GM21423 (cell line): ENCODE measurements at regions not wholly inside any gene's neighbourhood (a gene's known extent, or its start where the extent isn't known, plus 50 kb on each side); places are given as distances from the start of the nearest gene placed in this dataset.

Experiments
- ATAC-seq: cut with Tn5 transposase; IDR thresholded peaks from one replicate; pipeline ENCODE4 v1.9.1; 2021; ENCODE audit warnings: mild to moderate bottlenecking, moderate library complexity; ENCODE audit not compliant: unreplicated experiment

DNA sequence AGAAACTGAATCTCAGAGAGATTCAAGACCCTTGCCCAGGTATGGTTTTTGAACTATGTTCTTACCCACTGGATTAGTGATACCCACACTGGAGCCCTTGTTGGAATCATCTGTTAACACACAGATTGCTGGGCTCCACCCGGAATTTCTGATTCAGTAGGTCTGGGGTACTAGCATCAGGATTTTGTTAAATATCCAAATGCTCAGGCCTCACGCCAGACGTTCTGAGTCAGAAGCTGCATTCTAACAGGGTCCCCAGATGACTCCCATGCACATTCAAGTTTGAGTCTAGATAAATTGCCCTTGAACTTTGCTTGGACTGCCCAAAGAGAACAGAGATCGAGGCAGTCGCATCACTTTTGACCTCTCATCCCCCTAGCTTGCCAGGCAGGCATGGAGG is 182.0 kb upstream of the WWC1 start:
- ATAC-seq, result no peak

DNA sequence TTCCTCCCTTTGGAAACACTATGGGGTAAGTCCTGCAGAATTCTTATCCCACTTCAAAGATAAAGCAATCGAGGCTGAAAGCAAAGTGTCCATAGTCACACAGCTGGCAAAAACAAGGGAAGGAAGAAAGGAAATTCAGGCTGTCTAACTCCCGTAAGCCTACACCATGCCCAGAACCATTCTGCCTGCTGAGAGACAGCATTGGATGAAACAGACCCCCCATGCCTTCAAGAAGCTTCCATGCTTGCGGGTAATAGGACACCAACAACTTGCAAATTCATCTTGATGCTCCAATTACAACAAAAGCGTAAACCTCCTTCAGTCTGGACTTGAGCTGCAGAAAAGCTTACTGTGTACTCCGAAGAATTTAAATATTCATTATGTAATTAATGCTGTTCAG is 181.1 kb upstream of the WWC1 start:
- ATAC-seq, result no peak

DNA sequence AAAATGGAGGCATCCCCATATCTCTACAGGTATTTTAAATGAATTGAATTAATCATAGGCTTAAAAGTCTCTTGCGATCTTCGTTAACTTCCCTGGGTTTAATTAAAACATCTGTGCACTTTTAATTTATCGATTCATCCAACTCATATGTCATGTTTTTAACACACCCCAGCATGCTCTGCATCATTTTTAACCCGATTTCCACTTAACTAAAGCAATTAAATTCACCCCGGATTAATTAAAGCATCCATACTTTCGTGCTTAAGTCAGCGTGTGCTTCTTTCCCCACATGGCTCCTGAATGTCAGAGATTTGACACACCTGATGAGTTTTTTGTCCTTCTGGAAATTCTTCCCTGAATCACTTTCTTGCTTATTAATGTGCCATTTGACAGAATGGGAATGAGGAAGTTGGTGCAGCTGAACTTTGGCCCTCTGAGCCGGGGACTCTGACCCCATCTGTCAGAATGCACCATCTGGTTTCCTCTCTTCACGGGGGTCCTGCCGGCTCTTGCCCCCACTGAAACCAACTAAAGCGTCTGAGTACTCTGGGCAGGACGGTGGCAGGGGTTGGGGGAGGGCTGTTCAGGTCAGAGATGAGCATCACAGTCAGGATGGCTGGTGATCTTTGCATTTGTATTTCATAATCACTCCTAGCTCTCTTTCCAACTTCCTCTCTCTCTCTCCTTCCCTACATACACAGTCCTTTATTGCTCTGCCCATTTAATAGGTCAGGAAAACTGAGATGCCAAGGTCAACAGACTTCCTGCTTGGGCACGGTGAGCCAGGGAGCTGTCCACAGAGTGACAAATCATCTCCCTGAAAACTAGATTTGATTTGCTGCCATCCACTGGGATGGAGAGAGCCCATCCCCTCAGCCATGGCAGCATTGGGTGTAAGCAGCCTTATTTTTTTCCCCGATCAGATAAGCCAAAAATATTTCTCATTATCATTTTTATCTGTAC is 180.3 kb upstream of the WWC1 start:
- ATAC-seq, result no peak

DNA sequence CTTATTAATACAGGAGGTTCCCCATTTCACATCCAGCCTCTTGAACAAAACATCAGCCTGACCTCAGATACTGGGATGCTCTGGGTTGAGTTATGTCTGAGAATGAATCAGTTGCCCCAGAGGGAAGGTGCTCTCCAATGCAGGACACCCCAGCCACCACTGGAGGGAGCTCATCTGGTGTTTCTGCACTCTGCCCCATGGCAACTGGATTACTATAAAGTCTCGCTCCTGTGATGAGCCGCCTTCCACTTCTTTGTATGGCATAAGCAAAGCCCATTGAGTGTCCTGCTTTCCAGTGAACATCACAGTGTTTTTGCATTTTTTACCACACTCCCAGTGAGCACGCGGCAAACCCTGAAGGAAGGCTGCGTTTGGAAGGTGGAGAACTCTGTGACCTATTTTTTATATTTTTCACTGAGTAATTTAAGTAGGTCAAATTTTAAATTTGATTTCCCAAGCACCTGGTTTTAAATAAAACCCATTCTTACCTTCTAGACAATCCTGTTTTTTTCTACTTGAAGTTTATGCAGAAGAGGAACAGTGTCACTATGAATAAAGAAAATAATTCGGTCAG is 176.9 kb upstream of the WWC1 start:
- peak; percentile 90 for ATAC-seq

DNA sequence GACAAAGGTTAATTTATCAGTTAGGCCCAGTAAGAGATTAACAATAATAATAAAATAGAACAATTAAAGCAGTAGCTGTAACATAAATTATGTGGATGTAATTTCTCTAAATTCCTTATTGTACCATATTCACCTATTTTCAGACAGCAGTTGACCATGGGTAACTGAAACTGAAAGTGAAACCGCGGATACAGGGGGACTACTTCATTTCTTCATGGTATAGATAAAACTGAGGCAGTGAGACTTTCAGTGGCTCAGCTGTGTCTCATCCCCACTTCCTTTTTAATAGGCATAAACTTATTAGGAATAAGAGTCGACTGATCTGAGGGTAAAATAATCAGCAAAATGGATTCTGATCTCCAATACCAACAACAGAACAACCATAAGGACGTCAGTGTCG is 174.0 kb upstream of the WWC1 start:
- no peak for ATAC-seq

DNA sequence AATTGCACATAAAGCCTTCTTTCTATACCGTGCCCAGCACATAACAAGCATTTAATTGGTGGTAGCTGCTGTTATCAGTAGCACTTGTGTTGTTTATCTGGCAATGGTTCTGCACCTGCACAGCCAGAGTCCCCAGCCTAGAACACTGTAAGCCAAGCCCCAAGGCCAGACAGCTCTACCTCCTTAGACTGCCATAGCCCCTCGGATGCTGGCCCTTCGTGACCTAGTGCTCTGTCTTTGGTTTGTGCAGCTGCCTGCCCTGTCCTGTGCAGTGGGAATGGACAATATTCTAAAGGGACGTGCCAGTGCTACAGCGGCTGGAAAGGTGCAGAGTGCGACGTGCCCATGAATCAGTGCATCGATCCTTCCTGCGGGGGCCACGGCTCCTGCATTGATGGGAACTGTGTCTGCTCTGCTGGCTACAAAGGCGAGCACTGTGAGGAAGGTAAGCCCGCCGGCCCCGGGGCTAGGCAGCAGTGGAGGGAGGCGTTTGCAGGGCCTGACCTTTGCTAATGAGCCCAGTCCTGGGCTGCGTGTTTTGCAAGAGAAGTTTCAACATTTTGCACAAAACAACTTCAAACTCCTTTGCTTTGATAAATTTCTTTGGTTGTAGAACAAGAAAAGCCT is 173.3 kb upstream of the WWC1 start:
- no peak for ATAC-seq

DNA sequence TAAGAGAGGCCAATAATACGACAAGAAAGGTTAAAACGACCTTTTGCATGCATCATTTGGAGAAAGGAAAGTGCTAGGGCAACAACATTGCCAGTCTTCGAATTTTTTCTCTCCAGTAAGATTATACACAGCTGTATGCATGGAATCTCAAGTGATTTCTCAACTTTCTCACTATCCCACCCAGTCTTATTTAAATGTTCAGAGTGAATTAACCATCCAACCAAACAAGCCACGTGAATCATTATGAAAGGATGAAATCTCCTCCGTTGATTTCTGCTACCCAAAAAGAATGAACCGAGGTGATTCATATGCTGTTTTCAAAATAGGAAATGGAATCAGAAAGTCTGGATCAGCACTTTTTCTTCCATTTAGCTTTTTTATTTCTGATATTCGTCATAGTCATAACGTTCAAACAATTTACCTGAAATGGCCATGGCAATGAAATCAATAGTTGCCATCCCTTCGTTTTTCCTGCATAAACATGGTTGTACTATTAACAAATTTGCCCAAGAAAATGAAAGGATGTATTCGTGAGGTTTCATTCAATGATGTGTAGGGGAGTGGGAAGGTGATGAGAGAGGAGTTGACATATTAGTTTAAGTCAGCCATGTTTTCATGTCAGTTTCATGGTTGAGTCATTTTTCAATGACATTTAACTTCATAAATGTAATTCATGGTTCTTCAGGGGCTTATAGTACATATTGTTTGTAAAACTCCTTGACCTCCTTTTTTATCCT is 170.9 kb upstream of the WWC1 start:
- no peak for ATAC-seq

DNA sequence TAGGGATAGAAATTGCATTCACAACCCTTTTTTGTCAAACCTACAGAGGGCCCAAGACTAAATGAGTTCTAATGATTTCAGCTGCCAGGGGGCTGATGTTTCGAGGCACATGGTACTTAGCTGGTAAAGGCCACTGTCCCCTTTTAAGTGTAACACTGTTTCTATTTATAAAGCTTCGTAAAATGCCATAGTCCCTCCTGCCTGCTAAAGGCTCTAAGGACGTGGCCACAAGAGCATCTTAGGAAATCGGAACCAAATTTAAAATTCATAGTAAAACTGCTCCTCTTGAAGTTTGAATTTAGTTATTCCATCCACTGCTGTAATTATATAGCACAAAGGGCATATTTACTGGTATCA is 170.3 kb upstream of the WWC1 start:
- ATAC-seq, result no peak

DNA sequence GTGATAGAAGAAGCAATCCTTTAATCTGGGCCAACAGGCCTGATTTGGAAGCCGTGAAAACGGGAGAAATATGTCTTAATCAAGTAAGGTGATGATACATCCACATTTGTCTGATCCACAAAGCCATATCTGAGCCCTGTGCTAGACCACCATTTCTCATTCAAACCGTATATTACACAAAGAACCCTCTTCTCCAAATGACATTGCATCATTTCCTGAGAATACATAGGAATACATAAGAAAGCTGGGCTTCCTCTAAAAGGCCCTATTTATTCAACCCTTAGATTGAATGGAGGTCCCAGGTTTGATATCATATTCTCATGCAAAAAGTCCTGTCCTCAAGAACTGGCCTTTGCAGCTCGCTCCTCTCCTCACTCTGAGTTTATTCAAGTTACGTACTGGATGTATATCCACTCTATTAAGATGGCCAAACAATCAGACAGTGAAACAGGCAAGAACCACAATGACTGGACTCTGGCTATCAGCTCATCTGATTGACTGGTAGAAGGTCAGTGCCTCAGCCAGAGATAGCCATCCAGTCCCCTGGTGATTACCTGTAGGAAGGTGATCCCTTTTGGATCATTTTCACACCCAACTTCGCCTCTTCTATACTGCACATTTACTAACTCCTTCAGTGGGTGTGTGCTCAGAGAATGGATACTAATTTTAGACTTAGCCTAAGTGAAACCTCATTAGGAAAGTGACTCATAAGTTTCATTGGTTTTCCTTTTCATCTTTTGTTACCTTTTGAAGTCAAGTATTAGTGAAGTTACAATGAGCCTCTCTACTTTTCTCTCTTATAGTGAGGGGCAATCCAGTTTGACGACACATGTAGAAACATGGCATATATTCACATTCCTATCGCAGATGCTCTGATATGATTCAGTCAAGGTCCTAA is 167.6 kb upstream of the WWC1 start:
- peak; percentile 87 for ATAC-seq

DNA sequence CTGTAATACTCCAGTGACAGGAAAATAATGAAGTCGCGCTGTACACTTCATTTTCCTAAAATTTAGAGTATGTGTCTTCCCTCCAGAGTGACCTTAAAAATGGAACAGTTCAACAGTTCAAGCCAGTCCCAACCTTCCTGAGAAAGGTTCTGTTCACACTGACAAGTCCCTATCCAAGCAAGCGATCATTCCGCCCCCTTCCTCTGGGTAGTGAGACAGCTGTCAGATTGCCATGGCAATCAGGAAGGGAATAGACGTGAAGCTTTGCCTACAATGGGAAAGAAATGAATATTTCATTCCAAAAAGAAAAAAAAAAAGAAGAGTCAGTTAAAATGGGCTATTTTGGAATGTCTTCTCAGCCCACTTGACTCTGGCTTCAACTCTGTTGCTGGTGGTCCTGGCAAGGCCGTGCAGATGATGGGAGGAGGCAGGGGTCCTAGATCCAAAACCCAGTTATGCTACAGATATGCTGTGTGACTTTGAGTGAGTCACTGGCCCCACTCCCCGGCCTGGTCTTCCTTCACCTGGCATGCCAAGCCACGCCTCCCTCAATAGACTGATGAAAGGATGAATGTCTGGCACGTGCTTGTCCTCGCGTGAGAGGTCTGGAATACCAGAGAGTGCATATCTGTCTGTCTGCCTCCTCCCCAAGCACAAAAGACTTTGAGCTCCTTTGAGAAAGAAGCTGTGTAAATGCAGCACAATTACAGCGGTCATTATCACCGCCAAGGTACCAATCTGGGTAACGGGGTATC is 165.8 kb upstream of the WWC1 start:
- ATAC-seq, result no peak

DNA sequence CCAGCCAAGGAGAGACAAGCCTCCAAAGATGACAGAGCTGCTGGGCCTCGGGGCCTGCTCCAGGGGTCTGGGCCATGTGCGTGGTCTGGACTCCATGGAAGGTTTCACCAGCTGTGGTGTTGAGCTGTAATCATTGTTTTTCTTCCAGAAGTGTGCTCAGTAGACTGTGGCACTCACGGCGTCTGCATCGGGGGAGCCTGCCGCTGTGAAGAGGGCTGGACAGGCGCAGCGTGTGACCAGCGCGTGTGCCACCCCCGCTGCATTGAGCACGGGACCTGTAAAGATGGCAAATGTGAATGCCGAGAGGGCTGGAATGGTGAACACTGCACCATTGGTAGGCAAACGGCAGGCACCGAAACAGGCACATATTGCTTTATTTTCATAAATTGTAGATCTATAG is 164.8 kb upstream of the WWC1 start:
- ATAC-seq, result no peak

DNA sequence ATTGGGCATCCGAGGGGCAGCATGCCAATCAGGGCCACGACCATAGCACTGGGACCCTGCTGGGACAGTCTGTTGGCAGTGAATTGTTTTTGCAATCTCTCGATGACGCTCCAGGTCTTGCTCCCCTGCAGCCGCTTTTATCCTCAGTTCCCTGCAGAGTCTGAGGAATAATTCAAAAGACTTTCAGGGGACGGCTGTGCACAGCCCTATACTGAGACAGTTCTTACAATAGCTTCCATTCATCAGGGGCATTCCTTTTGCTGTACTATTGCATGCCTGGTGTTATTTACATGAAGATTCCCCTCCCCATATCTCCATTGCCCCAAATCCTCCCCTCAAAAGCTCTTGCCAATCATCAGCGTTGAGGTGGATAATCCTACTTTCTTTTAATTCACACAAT is 163.3 kb upstream of the WWC1 start:
- no peak for ATAC-seq

DNA sequence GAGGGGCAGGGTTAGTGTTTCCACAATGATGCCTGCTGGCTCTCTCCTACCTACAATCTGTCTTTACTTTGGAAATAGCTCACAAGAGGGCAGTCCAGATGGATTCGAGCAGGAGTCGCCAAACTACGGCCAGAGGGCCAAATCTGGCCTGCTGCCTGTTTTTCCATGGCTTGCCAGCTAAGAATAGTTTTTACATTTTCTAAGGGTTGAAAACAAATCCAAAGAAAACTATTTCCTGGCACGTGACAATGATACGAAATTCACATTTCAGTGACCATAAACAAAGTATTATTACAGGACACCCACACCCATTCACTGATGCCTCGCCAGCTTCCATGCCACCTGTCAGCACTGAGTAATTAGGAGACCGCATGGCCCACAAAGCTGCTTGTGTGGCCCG is 162.9 kb upstream of the WWC1 start:
- ATAC-seq, result no peak

DNA sequence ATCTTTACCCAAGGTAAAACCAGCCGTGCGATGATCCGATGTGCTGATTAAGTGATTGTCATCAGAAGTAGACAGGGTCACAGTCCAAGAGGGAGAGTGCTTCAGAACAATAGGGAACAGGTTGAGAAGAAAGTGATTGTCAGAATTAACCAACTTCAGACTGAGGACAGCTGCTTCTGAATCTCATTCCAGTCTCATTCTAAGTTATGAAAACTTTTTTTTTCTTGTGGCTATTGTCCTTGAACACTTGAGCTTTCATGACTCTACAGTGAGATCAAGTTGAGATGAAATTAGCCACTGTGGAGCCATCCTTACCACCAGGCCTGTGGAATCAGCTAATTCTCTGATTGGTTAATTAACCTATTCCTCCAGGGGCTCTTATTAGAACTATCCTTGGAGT is 159.9 kb upstream of the WWC1 start:
- ATAC-seq, result no peak

DNA sequence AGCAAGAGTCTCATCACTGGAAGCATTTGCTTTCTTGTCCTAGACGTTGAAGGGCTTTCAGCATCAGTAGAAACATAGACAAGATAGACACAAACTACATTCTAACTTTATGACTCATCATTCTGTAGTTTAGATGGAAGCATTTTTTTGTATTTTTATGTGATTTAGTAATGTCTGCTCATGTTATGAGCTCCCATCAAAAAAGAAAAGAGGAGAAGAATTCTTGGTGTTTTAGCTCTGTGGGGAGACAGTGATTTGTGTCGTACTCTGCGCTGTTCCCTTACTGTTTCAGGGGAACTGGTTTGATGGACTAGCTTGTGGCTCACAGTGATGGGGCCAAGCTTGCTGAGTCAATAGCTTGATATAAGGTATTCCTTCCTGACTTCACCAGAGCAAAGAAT is 159.2 kb upstream of the WWC1 start:
- ATAC-seq, result no peak

DNA sequence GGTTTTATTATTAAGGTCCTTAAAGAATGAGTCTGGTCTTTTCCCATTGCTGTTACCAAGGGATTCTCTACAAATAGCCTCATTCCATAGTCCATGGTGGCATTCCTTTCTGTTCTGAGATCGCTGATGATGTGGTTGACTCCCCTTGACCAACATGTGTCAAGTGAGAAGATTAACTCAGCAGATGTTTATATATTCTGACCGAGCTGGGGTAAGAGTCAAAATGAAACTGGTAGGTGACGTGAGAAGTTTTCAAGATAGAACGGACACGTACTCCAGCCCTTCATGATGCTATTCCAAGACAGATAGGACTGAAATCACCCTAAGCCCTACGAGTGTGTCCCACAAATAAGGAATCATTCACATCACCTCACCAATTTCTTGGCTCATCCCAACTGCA is 155.5 kb upstream of the WWC1 start:
- peak; percentile 94 for ATAC-seq

DNA sequence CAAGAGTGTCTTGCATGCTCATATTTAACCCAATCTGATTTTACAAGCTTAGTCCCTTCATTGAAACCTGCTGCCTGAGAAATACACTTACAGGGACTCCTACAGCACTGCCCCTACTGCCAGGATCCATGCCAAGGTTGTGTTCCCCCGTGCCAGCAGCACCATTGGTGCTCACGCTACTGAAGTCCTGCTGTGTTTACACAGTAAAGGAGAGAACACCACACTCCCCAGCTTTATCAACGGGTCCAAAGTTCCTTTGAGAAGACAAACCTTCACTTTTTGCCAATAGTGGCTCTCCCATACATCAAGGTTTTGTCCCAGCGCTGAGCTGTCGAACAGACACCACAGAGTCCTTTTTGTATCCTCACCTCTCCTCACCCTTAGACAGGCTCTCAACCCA is 155.1 kb upstream of the WWC1 start:
- no peak for ATAC-seq

DNA sequence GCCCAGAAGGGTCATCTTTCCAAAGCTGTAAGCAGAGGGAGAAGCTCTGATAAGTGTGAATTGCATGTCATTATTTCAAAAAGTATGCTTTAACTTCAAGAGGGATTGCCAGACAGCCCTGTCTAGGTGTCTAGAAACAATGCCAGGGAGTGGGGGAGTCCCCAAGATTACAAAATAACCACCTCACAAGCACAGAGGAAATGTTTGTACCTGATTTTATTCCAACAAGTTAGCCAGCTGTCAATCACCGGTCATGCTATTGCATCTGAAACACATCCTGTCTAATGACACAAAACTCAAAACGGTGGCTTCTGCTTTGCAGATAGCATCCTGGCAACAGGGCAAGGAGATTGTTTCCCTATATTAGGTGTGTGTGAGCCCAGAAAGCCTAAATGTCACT is 154.2 kb upstream of the WWC1 start:
- ATAC-seq, result no peak

DNA sequence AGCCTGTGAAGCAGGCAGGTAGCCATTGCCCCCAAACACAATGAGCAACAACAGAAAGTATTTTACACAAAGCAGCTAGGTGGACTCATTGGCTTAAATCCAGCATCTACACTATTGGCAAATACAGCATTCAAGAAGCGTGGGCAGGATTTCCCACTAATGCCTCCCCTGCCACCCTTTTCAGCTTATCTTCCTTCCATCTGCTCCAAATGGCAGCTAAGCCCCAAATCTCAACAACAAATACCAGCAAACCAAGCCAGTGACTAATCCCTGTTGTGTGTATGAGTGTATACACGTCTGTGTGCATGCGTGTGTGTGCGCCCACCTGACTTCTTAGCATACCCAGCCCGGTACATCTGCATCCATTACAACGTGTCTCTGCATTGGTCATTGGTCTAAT is 151.2 kb upstream of the WWC1 start:
- ATAC-seq, result no peak

DNA sequence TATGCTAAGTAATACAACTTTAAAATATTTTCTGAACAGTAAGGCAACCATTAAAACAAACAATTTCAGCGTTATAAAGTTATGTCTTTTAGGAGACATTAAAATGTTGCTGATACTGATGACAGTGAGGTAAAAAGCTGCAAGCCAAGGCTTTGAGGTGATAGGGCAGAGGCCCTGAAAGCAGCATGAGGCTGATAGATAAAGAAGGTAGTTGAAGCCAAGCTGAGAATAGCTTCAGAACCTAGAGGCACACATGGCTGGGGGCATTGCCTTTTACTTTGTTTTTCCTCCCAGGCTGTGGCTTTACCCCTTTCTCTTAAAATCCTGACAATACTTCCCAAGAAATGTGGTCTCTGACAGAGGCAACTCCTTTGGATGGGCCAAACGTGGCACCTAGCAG is 149.0 kb upstream of the WWC1 start:
- ATAC-seq, result no peak
